HG03457 (cell line): ENCODE measurements at regions not wholly inside any gene's neighbourhood (a gene's known extent, or its start where the extent isn't known, plus 50 kb on each side); places are given as distances from the start of the nearest gene placed in this dataset.
A peak's percentile ranks its signal among the peaks of the same experiment; 100 is the strongest.

Experiments used
- ATAC-seq: cut with Tn5 transposase; IDR thresholded peaks from one replicate; pipeline ENCODE4 v1.9.1; 2021; ENCODE audit warnings: moderate number of reproducible peaks; ENCODE audit not compliant: unreplicated experiment

DNA sequence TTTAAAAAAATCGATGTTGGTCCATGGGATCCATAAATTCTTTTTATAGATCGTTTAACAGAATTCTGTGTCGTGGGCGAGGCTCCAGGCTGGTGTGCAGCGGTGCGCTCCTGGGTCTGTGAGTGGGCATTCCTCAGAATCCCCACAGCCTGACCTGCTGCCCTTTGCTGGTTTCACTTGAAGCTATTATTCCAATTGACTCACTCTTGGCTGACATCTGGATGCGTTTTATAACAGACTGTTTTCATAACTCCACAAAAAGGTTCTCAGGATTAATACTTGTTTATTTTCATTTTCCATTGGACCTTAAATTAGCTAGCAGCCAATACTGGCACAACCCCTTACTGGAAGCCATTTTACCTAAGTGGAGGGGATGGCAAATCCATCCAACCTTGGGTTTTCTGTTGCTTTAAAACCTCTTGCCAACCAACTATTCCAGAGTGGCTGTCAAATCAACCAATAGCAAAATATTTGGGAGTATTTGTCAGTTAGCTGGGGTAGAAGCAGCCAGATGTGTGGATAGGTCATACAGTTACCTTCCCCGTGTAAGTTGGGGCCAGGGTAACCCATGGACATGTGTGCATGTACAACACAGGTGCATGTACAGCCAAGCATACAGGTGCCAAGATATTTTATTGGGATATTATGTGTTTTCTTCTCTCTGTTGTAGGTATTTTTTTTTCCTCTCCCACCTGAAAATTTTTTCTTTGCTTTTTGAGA, 160.7 kb upstream of the ZNF32 start:
- no peak for ATAC-seq

DNA sequence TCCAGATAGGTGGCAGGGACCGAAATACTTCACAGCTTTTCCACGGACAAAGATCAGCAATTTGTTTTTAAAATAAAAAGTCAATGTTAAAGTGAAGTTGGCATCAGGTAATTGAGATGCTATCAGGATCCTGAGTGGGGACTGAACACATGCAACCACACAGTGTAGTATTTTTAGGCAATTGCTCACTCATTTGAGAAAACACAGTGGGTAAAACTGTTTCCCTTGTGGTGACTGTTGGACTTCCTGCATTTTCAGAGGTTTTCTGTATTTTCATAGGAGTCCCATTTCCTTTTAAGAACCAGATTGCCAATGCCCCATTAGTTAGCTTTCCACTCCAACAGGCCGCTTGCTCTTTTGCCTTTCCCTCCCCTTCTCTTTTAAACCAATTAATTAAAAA, 159.5 kb upstream of the ZNF32 start:
- peak; percentile 87 for ATAC-seq

DNA sequence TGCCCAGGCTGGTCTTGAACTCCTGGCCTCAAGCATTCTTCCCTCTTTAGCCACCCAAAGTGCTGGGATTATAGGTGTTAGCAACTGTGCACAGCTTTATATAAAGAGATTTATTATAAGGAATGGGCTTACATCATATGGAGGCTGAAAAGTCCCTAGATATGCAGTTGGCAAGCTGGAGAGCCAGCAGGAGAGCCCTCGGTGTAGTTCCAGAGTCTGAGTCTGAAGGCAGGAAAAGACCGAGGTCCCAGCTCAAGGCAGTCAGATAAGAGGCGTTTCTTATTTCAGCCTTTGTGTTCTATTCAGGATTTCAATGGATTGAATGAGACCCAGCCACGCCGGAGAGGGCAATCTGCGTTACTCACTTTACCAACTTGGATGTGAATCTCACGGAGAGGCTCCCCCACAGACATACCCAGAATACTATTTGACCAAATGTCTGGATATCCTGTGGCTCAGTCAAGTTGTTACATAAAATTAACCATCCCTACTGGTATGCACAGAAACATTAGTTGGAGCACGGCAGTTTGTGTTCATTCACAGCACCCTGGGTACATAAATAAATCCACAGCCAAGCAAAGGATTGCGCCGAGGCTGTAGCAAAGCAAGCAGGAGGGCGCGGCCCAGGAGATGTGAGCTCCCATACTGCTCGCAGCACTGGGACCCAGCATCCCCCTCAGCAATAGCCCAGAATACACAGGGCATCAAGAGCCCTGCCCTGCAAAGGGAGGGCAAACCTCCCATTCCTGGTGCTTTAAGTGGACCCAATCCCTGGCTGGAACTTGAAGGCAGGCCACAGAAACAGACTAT, 158.4 kb upstream of the ZNF32 start:
- no peak for ATAC-seq

DNA sequence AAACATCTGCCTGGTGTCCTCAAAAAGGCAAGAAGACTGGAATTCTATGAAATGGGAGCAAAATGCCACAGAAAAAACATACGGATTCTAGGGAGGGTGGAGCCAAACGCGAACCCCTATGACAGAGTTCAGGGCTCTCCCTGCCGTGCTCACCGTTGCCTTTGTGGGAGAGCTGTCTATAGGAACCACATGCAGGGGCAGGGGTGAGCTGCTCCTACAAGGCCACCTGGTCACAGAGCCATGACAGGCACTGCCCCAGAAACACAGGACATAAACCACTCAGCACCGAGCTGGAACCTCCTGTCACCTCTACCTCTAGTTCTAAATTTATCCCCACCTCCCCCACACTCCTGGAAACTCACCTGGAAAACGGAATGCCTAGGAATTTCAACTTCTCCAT, 155.1 kb upstream of the ZNF32 start:
- ATAC-seq = no peak

DNA sequence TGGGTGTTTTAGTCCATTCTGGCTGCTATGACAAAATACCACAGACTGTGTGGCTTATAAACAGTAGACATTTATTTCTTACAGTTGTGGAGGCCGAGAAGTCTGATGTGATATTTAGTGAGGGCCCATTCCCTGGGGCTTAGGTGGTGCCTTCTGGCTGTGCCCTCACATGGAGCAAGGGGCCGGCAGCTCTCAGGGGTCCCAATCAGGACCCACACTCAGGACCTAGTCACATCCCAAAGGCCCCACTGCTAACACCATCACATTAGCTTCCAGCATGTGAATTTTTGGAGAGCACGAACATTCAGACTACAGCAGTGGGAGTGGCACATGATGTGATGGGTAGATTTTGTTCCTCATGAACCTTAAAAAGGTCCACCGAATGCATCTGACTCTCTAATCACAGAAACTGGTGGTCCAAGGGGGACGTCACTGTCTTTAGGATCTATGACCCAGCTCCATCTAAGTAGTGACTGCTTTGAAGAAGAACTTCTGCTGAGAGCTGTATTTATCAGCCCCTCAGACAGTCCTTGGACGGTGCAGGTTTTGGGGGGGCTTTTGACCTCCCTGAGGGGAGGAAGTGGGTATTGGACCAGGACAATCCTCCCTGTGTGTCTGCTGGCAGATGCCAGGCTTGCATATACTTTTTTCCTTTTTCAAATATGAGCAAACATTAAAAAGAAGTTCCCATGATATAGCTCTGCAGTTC, 154.5 kb upstream of the ZNF32 start:
- no peak for ATAC-seq

DNA sequence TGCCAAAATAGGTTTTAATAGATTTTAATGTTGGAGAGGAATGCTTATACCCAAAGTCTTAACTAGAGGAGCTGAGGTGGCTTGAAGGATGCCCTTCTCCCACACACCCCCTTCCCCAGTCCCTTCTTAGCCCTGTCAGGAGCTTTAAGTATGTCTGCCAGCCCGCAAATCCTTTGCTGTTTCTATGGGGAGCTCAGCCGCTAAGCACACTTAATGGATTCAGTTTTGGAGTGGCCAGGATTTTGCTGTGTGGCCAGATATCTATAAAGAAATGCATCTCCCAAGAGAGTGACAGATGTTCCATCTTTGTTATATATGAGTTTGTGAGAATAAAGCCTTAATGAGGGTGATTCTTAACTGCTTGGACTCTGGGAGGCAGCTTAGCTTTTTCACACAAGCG, 152.9 kb upstream of the ZNF32 start:
- no peak for ATAC-seq

DNA sequence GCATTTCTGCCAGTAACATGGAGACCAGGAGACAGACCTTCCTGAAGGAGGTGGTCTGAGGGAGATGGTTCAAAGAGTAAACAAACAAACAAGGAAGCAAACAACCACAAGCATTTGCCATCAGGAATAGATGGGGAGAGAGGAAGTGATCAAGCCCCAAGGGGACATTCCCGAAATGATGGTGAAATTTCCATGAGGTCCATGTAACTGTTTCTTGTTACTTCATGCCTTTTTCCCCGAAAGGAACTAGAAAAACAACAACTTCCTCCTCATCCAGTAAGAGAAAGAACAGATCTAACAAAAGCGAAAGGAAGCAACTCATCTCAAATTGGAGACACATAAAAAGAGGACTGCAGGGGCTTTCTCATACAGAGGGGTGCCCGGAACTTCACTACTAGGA, 152.5 kb upstream of the ZNF32 start:
- no peak for ATAC-seq

DNA sequence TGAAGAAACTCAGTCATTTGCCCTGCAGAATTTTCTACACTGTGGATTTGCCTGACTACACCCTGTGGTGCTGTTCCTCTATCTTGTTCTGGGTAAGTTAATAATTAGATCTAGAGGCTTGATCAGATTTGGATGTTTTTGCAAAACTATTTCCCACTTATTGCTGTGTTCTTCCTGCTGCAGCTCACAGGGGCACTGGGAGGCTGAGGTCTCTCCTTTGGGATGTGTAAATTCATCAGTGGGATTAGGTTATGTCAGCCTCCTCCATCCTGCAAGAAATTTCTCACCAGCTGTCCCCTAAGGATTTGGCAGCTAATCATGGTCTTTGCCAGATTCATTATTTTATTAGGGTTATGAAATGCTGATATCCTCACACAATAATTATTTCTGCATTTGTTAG, 148.1 kb upstream of the ZNF32 start:
- ATAC-seq = no peak

DNA sequence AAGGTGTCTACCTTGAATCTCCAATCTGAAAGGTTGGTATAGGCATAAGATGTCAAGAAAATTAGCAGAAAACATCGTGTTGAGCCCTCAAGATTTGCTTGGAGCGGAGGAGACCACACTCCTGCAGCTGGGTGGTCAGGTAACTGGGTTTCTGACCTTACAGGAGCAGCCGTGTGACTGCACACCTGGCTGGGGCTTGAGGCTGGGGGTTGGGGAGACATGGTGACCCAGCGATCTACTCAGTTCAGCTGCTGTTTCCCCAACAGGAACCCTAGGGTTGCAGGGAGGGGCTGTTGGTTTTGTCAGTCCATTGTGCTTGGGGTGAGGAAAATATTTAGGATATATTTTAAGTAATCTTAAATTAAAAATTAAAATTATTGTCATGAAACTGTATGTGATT, 147.0 kb upstream of the ZNF32 start:
- ATAC-seq = no peak

DNA sequence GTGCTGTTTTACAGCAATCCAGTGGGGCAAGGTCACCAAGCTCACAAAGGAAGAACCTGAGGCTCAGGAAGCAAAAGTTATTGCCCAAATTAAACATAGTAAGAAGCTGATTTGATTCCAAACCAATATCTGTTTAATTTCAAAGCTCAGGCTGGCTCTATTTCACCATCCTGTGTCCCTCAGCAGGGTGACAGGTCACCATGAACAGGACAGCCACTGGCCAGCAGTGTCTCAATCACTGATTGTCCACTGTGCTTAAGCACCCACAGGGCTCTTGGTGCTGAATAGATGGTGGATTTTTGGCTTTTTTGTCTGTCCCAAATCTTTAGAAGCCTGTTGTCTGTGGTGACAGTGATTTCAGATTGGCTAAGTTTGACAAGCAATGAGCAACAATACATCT, 146.4 kb upstream of the ZNF32 start:
- no peak for ATAC-seq

DNA sequence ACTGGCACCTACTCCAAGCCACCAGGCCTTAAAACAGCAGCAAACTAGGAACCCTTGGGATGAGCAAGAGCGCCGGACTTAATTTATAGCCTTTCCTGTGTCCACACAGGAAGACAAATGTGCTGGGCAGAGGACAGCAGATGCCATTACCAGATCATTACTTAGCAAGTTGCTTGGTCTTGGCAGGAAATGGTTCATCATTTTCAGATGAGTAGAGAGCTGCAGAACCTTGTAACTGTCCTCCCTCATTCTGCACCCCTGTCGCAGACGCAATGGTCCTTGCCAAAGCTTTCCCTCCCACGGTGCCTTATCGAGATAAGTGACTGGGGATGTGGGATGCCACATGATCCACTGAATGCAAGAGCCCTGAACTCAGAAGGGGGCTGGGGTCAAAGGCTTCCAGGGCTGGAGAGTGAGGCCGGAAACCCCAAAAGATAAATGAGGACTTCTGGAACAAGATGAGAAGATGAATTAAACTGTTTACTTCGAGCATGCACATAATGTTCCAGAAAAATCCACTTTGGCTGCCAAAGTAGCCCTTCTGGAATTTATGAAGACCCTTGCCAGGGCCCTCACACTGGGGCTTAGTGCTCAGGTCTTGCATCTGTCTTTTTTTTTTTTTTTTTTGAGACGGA, 145.6 kb upstream of the ZNF32 start:
- no peak for ATAC-seq

DNA sequence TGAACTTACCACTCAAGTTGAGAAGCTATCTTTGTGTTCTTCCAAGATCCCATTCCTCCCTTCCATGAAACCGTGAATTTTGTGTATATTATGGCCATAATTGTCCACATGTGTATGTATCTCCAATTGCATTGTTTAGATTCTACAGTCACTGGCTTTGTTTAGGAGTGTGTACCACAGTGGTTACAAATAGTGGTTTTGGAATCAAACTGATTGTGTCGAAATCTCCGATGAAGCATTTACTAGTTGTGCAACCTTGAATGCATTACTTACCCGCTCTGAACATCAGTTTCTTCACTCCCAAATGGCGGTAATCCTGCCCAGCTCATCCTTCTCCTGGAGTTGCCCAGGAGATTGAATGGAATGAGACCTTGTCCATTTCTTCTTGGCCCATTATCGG, 145.0 kb upstream of the ZNF32 start:
- no peak for ATAC-seq

DNA sequence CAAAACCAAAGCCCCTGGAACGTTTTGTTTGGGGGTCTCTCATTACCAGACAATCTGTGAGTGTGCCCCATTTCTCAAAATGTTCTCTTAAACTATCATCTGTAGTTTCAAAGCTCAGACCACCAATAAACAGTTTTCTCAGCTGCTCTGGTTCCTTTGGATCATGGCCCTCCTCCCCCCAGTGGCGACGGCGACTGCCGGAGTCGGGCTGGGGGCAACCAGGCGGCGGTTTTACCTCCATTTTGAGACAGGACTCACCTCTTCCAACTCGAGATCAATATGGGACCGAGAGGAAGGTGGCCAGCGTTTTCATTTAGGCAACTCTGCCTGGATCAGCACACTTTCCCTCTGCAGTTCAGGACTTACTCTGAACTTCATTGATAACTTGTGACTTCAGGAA, 141.5 kb upstream of the ZNF32 start:
- ATAC-seq = no peak

DNA sequence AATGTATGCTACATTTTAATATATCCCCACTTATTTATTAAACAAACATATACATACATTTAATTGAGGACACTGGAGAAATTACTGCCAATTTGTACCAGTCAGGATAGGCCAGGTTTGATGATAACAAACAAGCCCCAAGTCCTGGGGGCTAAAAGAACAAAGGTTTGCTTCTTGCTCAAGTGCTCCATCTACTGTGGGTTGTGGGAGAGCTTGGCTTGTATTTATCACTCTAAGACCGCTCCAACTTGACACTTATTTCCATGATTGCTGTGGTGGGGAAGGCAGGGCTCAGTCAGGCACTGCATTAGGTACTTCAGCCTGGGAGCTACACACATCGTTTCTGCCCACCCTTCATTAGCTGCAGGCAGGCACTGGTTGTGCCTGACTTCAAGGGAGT, 136.6 kb upstream of the ZNF32 start:
- ATAC-seq = no peak

DNA sequence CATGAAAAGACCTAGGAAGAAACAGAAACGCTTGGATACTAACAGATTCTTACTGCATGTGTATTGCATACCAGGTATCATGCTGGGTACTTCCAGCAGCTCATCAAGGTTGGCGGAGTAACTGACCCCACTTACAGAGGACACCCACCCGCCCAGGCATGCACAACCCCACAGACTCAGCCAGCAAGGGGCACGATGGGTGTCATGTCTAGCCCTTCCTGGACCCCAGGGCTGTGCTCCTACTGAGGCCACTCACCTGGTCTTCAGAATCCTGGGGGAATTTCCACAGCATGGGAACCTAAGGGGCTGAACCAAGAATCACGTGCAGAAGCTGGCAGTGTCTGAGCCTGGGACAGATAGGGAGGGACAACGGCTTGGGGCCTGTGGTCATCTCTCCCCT, 134.1 kb upstream of the ZNF32 start:
- ATAC-seq = no peak

DNA sequence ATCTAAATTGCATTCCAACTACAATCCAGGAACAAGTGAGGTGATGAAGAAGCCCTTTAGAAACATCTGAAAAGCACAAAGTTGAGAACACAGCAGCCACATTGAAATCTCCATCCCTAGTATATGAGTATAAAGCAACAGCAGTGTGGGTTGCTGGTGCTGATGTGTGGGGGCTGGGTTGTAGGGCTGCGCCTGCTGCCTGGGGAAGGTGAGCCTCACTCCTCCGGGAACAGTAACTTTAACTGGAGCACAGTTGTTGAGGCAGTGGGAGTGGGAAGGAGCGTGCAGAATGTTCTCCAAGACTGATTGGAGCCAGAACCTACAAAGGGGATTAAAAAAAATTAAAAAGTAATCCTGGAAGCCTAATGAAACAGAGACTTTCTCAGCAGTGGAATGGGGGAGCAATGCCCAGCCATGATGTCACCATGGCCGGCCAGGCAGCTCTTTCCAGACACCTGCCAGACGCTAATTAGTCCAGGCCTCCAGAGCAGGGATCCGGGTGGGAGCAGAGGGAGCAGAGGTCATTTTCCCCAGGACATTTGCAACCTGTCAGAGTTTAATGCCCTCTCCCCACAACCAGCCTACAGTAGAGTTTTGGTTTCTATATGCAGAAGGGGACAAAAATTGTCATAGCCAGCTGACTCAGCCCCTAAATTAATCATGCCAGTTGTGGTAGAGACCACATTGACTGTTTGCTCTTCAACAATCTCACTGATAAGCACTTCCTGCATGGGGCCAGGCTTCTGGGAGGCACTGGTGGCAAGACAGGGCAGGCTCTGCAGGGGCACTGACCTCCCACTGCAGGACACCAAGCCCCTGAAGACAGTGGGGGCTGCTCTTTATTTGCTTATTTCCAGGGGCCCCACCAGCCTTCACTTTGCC, 133.0 kb upstream of the ZNF32 start:
- peak; percentile 55 for ATAC-seq

DNA sequence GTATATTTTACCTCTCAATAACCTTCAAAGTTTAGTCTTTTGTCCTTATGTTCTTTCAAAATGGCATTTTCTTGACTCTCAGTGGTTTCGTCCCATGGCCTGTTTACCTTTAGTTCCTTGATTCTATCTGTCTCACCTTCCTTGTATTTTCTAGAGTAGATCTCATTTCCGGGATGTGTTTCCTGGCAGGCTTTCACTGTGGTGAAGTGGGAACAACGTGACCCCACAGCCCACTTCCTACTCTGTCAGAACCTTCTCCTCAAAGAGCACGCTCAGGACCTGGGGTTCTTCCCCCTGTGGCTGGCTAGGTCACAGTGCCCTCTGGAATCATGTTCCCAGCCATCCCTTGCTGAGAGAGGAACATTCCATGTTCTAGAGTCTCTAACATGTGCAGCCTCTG, 129.9 kb upstream of the ZNF32 start:
- no peak for ATAC-seq

DNA sequence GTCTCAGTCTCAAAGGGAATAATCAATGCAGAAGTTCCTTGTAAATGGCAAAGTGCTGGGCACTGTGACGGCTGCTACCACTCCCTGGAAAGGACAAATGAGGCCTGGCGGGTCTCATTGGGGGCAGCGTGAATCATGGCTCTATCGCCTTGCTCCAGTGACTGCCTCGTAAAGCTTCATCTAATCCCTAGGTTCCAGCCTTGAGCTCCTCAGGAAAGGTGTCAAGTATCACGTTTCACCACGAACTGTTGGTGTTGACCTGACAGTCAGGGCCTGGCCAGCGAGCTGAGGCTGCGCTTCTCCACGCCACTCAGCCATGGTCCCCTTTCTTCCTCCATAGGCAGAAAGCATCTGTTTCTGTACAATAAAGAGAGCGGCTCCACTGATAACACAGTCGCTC, 126.7 kb upstream of the ZNF32 start:
- ATAC-seq = no peak

DNA sequence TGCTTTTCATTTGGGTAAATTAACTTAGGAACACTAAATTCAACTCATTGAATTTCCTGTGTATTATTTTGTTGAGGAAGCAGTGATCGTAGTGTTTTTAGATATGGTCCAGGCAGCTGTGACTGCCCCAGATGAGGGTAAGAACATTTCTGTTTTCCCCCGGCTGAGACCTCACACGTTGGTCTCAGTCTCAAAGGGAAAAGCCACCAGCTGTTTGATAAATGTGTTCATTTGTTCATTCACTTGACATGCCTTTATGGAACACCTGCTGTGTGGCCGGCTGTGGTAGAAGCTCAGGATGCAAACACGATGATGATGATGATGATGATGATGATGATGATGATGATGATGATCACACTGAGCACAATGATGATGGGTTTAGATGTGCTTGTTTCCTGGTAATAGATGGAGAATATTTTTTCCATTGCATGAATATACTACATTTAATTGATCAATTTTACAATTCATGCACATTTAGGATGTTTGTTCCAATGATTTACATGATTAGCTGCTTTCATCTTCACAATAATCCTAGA, 125.6 kb upstream of the ZNF32 start:
- ATAC-seq = no peak

DNA sequence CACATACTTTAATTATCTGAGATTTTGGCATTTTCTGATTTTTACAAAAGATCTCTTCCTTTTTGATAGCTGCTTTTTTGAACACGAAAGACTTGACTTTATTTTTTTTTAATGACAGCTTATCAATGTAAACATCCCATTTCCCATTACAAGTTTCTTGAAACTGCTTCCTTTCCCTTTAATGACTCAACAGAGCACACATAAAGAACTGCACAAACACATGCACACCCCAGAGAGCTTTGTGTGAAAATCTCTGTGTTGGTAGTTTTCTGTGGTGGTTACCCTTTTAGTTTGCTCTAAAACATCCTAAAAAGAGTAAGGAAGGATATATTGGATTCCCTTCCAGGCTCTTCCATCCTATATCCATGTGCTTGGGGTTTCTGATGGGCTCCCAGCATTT, 125.1 kb upstream of the ZNF32 start:
- no peak for ATAC-seq
